Peyer's patch (tissue), 4 donors: ENCODE measurements at regions not wholly inside any gene's neighbourhood (a gene's known extent, or its start where the extent isn't known, plus 50 kb on each side); places are given as distances from the start of the nearest gene placed in this dataset.
A peak's percentile ranks its signal among the peaks of the same experiment; 100 is the strongest.

ENCODE experiments used
- DNase-seq, 3 donors: peaks; one replicate each; pipeline ENCODE4 v3.0.0-alpha.2; 2017 to 2019
- H3K27ac ChIP-seq, 4 donors: fragments of 200-600 bp; sonication (generic); one replicate each; pipeline ENCODE4 v1.5.1; 2016 to 2019
- H3K27me3 ChIP-seq, 2 donors: fragments of 200-600 bp; sonication (generic); one replicate each; pipeline ENCODE4 v1.5.1; 2019
- H3K36me3 ChIP-seq, 3 donors: fragments of 200-600 bp; sonication (generic); one replicate each; pipeline ENCODE4 v1.5.1; 2016 to 2019
- H3K4me1 ChIP-seq, 4 donors: fragments of 200-600 bp; sonication (generic); one replicate each; pipeline ENCODE4 v1.5.1; 2016 to 2019
- H3K4me3 ChIP-seq, 4 donors: fragments of 200-600 bp; sonication (generic); 1 replicate in 3 of 4; 2 replicates in 1 of 4; pipeline ENCODE4 v1.5.1; 2016 to 2019; ENCODE audit warnings: mild to moderate bottlenecking in 1 of 4
- H3K9me3 ChIP-seq, 4 donors: fragments of 200-600 bp; sonication (generic); one replicate each; pipeline ENCODE4 v1.5.1; 2016 to 2019; ENCODE audit warnings: mild to moderate bottlenecking in 1 of 4
- CTCF ChIP-seq, 6 experiments: fragments of 450-650 bp in 4 of 6; fragments of 200-600 bp in 2 of 6; sonication (generic) in 1 of 6; IDR thresholded peaks; one replicate each; pipeline ENCODE4 v1.5.1; 2017 to 2019; ENCODE audit warnings: antibody characterized with exemption in 6 of 6, mild to moderate bottlenecking in 3 of 6, moderate library complexity in 1 of 6
- POLR2A ChIP-seq, 2 donors: fragments of 450-650 bp; IDR thresholded peaks; one replicate each; pipeline ENCODE4 v1.5.1; 2017; ENCODE audit warnings: antibody characterized with exemption in 2 of 2, mild to moderate bottlenecking in 2 of 2, moderate library complexity in 2 of 2

GRCh38 chr20:22274330-22274729 lies 310.0 kb downstream of the FOXA2 start:
- no peaks in the 10 kb centered on the region for H3K4me1 ChIP-seq
- H3K27ac ChIP-seq: no peak overlapping the region
- H3K9me3 ChIP-seq: no peaks in the 10 kb centered on the region
- TF ChIP-seq POLR2A (IDR thresholded peaks at IDR 0.05) (no peak), CTCF (IDR thresholded peaks at IDR 0.05) (no peak)
- no peak overlapping the region for H3K4me3 ChIP-seq
- no peaks in the 10 kb centered on the region for H3K27me3 ChIP-seq
- H3K36me3 ChIP-seq: no peaks in the 10 kb centered on the region
- DNase-seq: no peak

- no peak overlapping the region for H3K4me3 ChIP-seq
- no peak for TF ChIP-seq POLR2A (IDR thresholded peaks at IDR 0.05)
- no peak for TF ChIP-seq CTCF (IDR thresholded peaks at IDR 0.05)
- H3K27ac ChIP-seq: no peak overlapping the region
- no peaks in the 10 kb centered on the region for H3K36me3 ChIP-seq
- no peak for DNase-seq
- no peaks in the 10 kb centered on the region for H3K27me3 ChIP-seq
- no peaks in the 10 kb centered on the region for H3K9me3 ChIP-seq
- no peaks in the 10 kb centered on the region for H3K4me1 ChIP-seq
Observed at GRCh38 chr20:22268675-22269074, 315.7 kb downstream of the FOXA2 start.

GRCh38 chr20:22264917-22265316 lies 319.5 kb downstream of the FOXA2 start:
- Histone ChIP-seq H3K27ac (no peak overlapping the region), H3K27me3 (no peaks in the 10 kb centered on the region), H3K36me3 (no peaks in the 10 kb centered on the region), H3K4me3 (no peak overlapping the region), H3K4me1 (no peaks in the 10 kb centered on the region), H3K9me3 (no peaks in the 10 kb centered on the region)
- no peak for DNase-seq
- TF ChIP-seq CTCF (IDR thresholded peaks at IDR 0.05): no peak
- TF ChIP-seq POLR2A (IDR thresholded peaks at IDR 0.05): no peak

- Histone ChIP-seq H3K27ac (no peak overlapping the region), H3K9me3 (no peaks in the 10 kb centered on the region), H3K36me3 (no peaks in the 10 kb centered on the region), H3K27me3 (no peaks in the 10 kb centered on the region), H3K4me3 (no peak overlapping the region), H3K4me1 (no peaks in the 10 kb centered on the region)
- no peak for DNase-seq
- TF ChIP-seq POLR2A (IDR thresholded peaks at IDR 0.05) (no peak), CTCF (IDR thresholded peaks at IDR 0.05) (no peak)
Observed at GRCh38 chr20:22260506-22260905, 323.9 kb downstream of the FOXA2 start.

- Histone ChIP-seq H3K36me3 (no peaks in the 10 kb centered on the region), H3K27me3 (no peaks in the 10 kb centered on the region), H3K9me3 (no peaks in the 10 kb centered on the region), H3K4me1 (no peaks in the 10 kb centered on the region), H3K27ac (no peak overlapping the region), H3K4me3 (no peak overlapping the region)
- no peak for TF ChIP-seq CTCF (IDR thresholded peaks at IDR 0.05)
- TF ChIP-seq POLR2A (IDR thresholded peaks at IDR 0.05): no peak
- no peak for DNase-seq
Observed at GRCh38 chr20:22257912-22258311, 326.5 kb downstream of the FOXA2 start.

GRCh38 chr20:22248051-22248667 lies 336.2 kb downstream of the FOXA2 start:
- Histone ChIP-seq H3K36me3 (no peaks in the 10 kb centered on the region), H3K4me1 (no peaks in the 10 kb centered on the region), H3K4me3 (no peak overlapping the region), H3K27ac (no peak overlapping the region), H3K9me3 (no peaks in the 10 kb centered on the region), H3K27me3 (no peaks in the 10 kb centered on the region)
- TF ChIP-seq POLR2A (IDR thresholded peaks at IDR 0.05) (no peak), CTCF (IDR thresholded peaks at IDR 0.05) (peak in 4 of 6 experiments; percentile 24 to 55 (median 47))
- no peak for DNase-seq
